HG02981 (cell line): ENCODE measurements at regions not wholly inside any gene's neighbourhood (a gene's known extent, or its start where the extent isn't known, plus 50 kb on each side); places are given as distances from the start of the nearest gene placed in this dataset.
"Not testable (repeated sequence)": the region's sequence is repeated elsewhere in the genome, so short reads cannot be mapped to it uniquely, and the experiment has no call there.

Experiments used
- ATAC-seq: cut with Tn5 transposase; IDR thresholded peaks from one replicate; pipeline ENCODE4 v1.9.1; 2021; ENCODE audit warnings: mild to moderate bottlenecking, moderate library complexity; ENCODE audit not compliant: unreplicated experiment

DNA sequence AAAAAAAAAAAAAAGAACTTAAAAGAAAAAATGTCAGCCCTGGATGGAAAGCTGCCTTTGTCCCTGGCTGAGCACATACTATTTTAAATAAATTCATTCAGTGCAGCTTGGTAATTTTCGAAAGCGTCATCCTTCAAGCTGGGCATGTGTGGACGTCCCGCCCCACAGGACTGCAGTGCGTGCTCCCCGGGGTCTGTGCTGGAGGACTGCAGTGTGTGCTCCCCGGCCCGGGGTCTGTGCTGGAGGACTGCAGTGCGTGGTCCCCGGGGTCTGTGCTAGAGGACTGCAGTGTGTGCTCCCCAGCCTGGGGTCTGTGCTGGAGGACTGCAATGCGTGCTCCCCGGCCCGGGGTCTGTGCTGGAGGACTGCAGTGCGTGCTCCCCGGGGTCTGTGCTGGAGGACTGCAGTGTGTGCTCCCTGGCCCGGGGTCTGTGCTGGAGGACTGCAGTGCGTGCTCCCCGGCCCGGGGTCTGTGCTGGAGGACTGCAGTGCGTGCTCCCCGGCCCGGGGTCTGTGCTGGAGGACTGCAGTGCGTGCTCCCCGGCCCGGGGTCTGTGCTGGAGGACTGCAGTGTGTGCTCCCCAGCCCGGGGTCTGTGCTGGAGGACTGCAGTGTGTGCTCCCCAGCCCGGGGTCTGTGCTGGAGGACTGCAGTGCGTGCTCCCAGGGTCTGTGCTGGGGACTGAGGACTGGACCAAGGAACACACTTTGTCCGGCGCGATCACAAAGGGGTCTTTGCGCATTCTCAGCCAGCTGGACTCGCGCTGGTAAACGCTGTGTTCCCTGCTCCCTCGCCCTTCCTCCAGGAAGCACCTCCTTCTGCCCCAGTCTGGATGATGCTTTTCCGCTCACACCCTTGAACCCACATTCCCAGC, 86.3 kb downstream of the CPN2 start:
- ATAC-seq = not testable (repeated sequence)

DNA sequence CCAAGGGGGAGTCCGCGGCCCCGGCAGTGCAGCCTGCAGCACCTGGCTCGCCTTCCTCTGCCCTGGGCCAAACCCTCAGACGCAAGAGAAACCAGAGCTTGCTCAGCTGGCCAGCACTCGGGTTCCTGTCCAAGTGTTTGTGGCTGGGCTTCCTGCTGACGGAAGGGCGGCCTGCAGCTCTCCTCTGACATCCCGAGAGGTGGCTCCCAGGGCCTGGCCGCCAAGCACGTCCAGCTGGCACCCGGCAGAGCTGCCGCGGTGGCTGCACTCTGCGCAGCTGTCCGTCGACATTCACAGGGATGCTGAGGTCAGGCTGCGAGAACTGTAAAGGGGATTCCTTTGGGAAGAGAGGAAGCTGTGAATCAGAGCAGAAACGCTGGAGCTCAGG, 85.6 kb downstream of the CPN2 start:
- ATAC-seq = no peak

DNA sequence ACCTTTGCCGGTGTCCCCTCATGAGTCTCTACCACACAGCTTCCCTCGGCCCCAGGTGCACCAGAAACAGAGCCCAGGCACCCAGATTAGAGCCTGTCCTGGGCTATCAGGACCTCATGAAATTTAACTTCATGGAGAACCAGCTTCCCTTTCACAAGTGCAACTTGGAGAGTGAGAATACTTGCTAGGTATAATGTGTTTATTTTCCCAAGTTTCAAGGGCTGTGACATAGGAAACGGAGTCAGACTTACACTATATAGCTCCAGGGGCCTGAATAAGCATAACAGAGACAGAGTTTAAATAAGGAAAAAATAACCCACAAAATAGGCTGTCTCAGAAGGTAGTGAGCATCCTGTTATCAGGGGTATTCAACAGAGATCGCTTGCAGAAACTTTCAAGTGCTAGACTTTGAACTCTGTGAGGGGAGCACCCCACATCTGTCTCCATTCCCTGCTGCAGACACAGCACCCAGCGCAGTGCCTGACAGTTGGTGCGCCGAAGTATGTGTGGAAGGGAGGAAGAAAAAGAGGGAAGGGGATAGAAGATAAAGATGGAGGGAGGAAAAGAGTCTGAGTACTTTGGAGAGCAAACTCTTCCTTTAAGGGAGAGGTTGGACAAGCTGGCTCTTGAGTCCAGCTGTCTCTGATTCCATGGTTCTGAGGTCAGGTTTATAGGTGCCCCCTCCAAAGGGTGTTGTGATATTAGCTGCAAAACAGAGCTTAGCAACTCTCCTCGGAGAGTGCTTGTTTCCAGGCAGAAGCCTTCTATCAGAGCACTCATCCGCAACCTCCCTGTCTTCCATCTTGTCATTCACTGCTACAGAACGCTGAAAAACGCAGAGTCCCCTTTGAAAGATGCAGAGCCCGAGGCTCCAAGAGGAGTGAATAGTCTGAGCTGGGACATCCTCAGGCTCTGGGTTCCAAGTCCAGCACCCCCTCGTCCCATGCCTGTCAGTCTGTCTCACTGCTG, 84.8 kb downstream of the CPN2 start:
- no peak for ATAC-seq

DNA sequence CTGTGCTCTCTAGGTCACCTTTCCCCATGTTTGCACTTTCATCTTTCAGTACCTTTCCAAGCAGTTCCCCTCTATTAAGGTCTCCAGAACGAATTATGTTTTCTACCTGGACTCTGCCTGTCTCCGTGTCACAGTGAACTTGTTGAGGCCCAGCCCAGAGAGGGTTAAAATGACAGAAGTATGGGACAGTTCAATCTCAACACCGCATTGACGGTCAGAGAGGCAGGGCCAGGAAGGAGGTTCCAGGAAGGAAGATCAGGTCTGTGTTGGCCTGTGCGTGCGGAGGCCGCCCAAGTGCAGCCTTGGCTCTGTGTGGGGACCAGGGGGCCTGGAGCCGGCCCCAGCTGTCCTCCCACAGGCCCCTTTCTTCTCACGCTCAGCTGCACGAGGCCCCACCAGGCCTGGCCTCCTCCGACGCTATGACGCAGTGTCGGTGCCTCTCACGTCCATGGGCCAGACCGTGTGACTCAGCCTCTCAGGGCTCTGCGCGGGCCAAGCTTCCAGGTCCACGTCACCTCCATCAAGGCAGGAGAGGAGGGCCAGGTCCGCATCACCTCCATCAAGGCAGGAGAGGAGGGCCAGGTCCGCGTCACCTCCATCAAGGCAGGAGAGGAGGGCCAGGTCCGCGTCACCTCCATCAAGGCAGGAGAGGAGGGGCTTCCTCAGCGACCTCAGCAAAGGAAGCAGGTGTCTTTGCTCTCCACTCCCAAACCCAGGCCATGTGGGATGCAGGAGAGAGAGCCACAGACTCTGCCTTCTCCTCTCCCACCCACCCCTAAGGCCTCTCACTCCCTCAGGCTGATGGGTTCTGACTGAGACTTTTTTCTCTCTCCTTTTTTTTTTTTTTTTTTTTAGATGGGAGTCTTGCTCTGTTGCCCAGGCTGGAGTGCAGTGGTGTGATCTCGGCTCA, 83.1 kb downstream of the CPN2 start:
- no peak for ATAC-seq

GRCh38 chr3:194268654-194269512, 82.2 kb downstream of the CPN2 start:
- ATAC-seq = no peak

DNA sequence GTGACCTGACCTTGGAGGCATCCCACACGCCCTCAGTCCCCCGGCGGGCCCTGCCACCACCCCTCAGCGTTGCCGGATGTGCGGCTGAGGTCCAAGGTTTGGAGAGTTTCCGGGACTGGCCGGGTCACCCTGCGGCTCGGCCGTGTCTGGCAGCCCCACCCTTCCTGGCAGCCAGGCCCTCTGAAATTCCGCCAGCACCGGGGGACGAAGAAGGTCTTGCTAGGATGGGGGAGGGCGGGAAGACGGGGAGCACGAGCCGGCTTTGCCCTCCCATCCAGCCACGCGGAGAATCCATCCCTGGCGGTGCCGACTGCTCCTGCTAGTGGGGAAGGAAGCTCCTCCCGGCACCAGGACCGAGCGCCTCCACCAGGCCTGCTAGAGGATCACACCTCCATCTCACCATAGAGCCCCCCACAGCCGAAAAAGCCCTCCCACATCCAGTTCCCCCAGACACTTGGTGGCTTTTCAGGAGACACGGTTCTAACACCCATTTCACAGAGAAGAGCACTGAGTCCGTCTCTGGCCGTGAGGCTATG, 81.5 kb downstream of the CPN2 start:
- no peak for ATAC-seq

- no peak for ATAC-seq
Observed at GRCh38 chr3:194270627-194271459, 80.3 kb downstream of the CPN2 start.

GRCh38 chr3:194271460-194272035, 79.6 kb downstream of the CPN2 start:
- no peak for ATAC-seq

DNA sequence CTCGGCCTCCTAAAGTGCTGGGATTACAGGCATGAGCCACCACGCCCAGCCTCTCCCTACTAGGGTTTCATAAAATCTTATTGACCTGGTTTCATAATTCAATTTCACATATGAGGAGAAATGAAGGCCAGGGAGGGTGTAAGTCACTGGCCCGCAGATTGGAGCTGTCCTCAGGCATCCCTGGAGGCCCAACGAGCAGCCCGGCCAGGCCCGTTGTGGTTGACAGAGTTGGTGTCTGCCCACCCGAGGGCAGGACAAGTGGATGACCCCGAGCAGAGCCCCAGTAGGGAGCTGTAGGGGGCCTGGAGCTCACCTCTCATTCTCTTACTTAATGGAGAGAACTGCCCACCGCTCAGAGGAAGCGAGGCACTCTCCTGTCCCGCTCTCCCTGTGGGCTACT, 78.9 kb downstream of the CPN2 start:
- no peak for ATAC-seq

GRCh38 chr3:194272861-194273742, 78.0 kb downstream of the CPN2 start:
- ATAC-seq = no peak

DNA sequence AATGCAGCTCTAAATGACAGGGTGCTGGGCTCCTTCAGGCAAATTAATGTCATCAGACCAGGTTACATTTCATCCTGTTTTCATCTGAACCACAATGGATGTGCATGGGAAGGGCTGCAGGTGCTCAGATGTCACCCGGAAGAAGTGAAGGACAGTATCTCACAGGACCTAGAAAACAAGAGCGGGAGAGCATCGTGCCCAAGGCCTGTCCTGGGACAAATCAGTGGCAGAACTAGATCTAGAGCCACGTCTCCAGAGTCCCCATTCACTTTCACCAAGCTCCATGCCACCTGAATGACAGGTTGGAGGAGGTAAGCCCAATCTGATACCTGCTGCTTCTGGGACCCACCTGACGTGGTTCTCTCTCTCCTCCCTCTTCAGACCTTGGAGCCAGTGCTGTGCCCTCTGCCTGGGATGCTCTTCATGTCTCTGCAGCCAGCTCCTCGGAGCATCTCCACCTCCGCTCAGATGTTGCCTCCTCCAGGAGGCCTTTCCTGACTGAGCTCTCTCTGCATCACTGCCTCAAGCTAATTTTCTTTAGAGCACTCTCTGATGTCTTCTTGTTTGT, 77.3 kb downstream of the CPN2 start:
- no peak for ATAC-seq

GRCh38 chr3:194274424-194275085, 76.6 kb downstream of the CPN2 start:
- no peak for ATAC-seq

DNA sequence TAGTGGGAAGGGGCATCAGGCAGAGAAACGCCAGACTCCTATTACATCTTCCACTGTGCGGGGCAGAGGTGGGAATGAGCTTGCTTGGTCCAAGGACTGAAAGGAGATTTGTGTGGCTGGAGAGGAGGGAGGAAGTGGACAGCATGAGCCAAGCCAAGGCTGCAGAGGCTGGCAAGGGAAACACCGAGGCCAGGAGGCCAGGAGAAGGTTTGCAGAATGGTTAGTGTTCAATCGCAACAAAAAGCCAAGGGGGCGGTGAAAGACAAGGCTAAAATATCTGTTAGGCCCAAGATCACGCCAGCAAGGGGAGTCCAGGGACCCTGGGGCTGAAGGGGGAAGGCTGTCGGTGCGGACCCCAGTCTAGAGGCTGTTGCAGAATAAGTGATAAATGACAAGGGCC, 75.8 kb downstream of the CPN2 start:
- ATAC-seq = no peak

GRCh38 chr3:194275721-194276120, 75.4 kb downstream of the CPN2 start:
- no peak for ATAC-seq

DNA sequence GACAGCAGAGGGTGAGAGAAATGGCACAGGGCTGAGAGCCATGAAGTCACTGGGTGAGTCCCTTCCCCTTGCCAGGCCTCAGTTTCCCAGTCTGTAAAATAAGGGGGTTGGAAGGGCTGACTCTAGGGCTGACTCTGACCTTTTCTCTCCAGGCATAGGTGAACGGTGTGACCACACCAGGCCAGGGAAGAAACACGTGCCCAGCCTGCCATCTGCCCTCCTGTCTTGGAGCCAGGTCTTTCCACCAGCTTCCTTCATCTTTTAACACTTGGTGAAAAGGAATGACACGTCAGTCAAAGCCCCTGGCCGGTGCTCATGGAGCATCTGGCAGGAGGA, 74.4 kb downstream of the CPN2 start:
- ATAC-seq = no peak

- no peak for ATAC-seq
Observed at GRCh38 chr3:194277104-194277785, 73.9 kb downstream of the CPN2 start.
